Esophagus muscularis mucosa (tissue), 3 donors: ENCODE measurements at regions not wholly inside any gene's neighbourhood (a gene's known extent, or its start where the extent isn't known, plus 50 kb on each side); places are given as distances from the start of the nearest gene placed in this dataset.

Source experiments
- CTCF ChIP-seq, 3 experiments: fragments of 200-600 bp in 2 of 3; fragments of 450-650 bp in 1 of 3; sonication (generic) in 2 of 3; IDR thresholded peaks; one replicate each; pipeline ENCODE4 v1.5.1; 2017 to 2019; ENCODE audit warnings: antibody characterized with exemption in 3 of 3, mild to moderate bottlenecking in 2 of 3, moderate library complexity in 1 of 3
- POLR2A ChIP-seq: fragments of 450-650 bp; IDR thresholded peaks from one replicate; pipeline ENCODE4 v1.6.1; 2017; ENCODE audit warnings: antibody characterized with exemption, moderate library complexity, mild to moderate bottlenecking, low read depth
- POLR2AphosphoS5 ChIP-seq, 2 donors: sonication (generic); formaldehyde crosslinking; IDR thresholded peaks; one replicate each; pipeline ENCODE4 v1.6.1; 2017; ENCODE audit warnings: antibody characterized with exemption in 2 of 2

- TF ChIP-seq CTCF (IDR thresholded peaks at IDR 0.05) (no peak), POLR2A (no peak), POLR2AphosphoS5 (IDR thresholded peaks at IDR 0.05) (no peak)
Observed at GRCh38 chr17:69949973-69950695, 124.9 kb upstream of the KCNJ16 start.
